ENCODE measurements at regions not wholly inside any gene's neighbourhood (a gene's known extent, or its start where the extent isn't known, plus 50 kb on each side); places are given as distances from the start of the nearest gene placed in this dataset.

- TF ChIP-seq CTCF (IDR thresholded peaks at IDR 0.05) (no peak), POLR2A (IDR thresholded peaks at IDR 0.05) (no peak)
Measured at GRCh38 chr14:62123961-62124360, 361.7 kb downstream of the SNAPC1 start.

Measured in adrenal gland (tissue), 5 donors.